Tibial artery (tissue), 4 donors: ENCODE measurements at regions not wholly inside any gene's neighbourhood (a gene's known extent, or its start where the extent isn't known, plus 50 kb on each side); places are given as distances from the start of the nearest gene placed in this dataset.

Experiments used
- DNase-seq, 2 donors: peaks; one replicate each; pipeline ENCODE4 v3.0.0-alpha.2; 2019
- H3K27ac ChIP-seq, 2 donors: fragments of 200-600 bp; sonication (generic) in 1 of 2; 1 replicate in 1 of 2; 2 replicates in 1 of 2; pipeline ENCODE4 v1.5.1; 2018 to 2019; ENCODE audit warnings: mild to moderate bottlenecking in 1 of 2
- H3K27me3 ChIP-seq, 2 donors: fragments of 200-600 bp; sonication (generic) in 1 of 2; one replicate each; pipeline versions ENCODE4 v1.5.1 to v1.6.0; 2016 to 2019
- H3K36me3 ChIP-seq, 3 donors: fragments of 200-600 bp; sonication (generic) in 2 of 3; one replicate each; pipeline ENCODE4 v1.5.1; 2016 to 2019; ENCODE audit warnings: mild to moderate bottlenecking in 2 of 3
- H3K4me1 ChIP-seq, 4 donors: fragments of 200-600 bp; sonication (generic) in 2 of 4; 1 replicate in 3 of 4; 2 replicates in 1 of 4; pipeline ENCODE4 v1.5.1; 2016 to 2019
- H3K4me3 ChIP-seq, 2 donors: fragments of 200-600 bp; sonication (generic) in 1 of 2; 1 replicate in 1 of 2; 2 replicates in 1 of 2; pipeline ENCODE4 v1.5.1; 2018 to 2019; ENCODE audit warnings: mild to moderate bottlenecking in 2 of 2
- H3K9me3 ChIP-seq, 3 donors: fragments of 200-600 bp; sonication (generic) in 1 of 3; one replicate each; pipeline ENCODE4 v1.5.1; 2016 to 2019
- intact Hi-C: fragments of 100-400 bp; cut with DNase I; formaldehyde crosslinking; loops from one replicate; pipeline ENCODE4 v1.15.0; 2023; ENCODE audit warnings: low total_unique reads
- TF ChIP-seq, protein P1 (sequence below), 2 experiments: fragments of 200-600 bp in 1 of 2; fragments of 450-650 bp in 1 of 2; IDR thresholded peaks; one replicate each; pipeline ENCODE4 v1.5.1; 2017 to 2019; ENCODE audit warnings: antibody characterized with exemption in 2 of 2, mild to moderate bottlenecking in 1 of 2, moderate library complexity in 1 of 2

DNA sequence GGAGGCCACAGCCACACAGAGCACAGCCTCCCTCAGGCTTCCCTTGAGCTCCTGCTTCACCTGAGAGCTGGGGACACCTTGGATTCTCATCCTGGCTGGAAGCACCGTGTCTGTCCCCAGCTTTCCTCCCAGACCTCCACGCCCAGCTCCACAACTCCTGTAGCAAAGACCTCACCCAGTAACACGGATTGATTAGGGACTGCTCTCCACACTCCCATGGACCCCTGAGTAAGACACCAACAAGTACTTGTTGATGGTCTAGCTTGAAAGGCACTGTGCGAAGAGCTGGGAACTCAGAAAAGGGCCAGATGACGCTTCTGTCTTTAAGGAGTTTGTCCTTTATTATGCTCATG lies 109.6 kb downstream of the DLL1 start:
- TF ChIP-seq, protein P1, sequence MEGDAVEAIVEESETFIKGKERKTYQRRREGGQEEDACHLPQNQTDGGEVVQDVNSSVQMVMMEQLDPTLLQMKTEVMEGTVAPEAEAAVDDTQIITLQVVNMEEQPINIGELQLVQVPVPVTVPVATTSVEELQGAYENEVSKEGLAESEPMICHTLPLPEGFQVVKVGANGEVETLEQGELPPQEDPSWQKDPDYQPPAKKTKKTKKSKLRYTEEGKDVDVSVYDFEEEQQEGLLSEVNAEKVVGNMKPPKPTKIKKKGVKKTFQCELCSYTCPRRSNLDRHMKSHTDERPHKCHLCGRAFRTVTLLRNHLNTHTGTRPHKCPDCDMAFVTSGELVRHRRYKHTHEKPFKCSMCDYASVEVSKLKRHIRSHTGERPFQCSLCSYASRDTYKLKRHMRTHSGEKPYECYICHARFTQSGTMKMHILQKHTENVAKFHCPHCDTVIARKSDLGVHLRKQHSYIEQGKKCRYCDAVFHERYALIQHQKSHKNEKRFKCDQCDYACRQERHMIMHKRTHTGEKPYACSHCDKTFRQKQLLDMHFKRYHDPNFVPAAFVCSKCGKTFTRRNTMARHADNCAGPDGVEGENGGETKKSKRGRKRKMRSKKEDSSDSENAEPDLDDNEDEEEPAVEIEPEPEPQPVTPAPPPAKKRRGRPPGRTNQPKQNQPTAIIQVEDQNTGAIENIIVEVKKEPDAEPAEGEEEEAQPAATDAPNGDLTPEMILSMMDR (IDR thresholded peaks at IDR 0.05): no peak

DNA sequence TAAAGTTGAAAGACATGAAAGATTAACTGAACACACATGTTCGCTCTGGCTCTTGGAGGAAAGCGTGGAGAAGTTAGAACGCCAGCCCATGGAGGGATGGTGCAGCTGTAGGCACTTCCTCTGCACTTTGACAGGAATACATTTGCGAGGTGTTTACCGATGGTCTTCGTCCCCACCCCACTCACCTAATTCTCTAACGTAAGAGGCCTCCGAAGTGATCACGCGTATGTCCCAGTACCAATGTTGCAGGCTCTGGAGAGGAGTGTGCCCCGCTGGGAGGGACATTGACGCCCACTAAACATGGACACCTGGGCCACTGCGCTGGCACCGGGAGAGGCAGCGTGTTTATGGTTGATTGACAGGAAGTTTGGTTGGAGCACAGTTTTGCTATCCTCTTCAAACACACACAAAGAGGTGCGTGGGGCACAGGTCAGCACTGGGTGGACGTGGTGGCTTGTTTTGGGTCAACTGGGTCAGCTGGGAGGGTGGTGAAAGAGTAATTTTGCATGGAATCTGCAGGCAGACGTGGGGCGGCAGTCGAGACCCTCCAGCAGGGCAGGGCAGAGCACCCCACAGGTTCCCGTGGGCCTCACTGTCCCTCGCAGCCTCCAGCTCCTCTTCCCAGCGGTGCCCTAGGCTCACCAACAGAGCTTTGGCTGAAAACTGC lies 110.1 kb downstream of the DLL1 start:
- TF ChIP-seq, protein P1 (IDR thresholded peaks at IDR 0.05): no peak
- H3K9me3 ChIP-seq: no peaks in the 10 kb centered on the region
- H3K36me3 ChIP-seq: no peaks in the 10 kb centered on the region
- H3K27me3 ChIP-seq: peaks cover 0 to 18% of the 10 kb centered on the region in 2 donors
- no peak overlapping the region for H3K4me3 ChIP-seq
- H3K4me1 ChIP-seq: no peaks in the 10 kb centered on the region
- peak in 1 of 2 donors; percentile 47 for DNase-seq
- intact Hi-C loops: no loop called here
- no peak overlapping the region for H3K27ac ChIP-seq

More for the DNA sequence above, 109.6 kb downstream of the DLL1 start:
- peaks cover 0 to 16% of the 10 kb centered on the region in 2 donors for H3K27me3 ChIP-seq
- peaks cover 0 to 3% (median 0%) of the 10 kb centered on the region in 4 donors for H3K4me1 ChIP-seq
- intact Hi-C loops: no loop called here
- H3K36me3 ChIP-seq: no peaks in the 10 kb centered on the region
- DNase-seq: no peak
- no peaks in the 10 kb centered on the region for H3K9me3 ChIP-seq
- H3K4me3 ChIP-seq: no peak overlapping the region
- H3K27ac ChIP-seq: no peak overlapping the region

GRCh38 chr6:170179616-170180324 lies 111.1 kb downstream of the DLL1 start:
- intact Hi-C loops: no loop called here
- Histone ChIP-seq H3K36me3 (no peaks in the 10 kb centered on the region), H3K9me3 (no peaks in the 10 kb centered on the region), H3K4me1 (no peaks in the 10 kb centered on the region), H3K27me3 (peaks cover 0 to 28% of the 10 kb centered on the region in 2 donors), H3K27ac (no peak overlapping the region), H3K4me3 (no peak overlapping the region)
- TF ChIP-seq, protein P1 (IDR thresholded peaks at IDR 0.05): no peak
- DNase-seq: no peak

DNA sequence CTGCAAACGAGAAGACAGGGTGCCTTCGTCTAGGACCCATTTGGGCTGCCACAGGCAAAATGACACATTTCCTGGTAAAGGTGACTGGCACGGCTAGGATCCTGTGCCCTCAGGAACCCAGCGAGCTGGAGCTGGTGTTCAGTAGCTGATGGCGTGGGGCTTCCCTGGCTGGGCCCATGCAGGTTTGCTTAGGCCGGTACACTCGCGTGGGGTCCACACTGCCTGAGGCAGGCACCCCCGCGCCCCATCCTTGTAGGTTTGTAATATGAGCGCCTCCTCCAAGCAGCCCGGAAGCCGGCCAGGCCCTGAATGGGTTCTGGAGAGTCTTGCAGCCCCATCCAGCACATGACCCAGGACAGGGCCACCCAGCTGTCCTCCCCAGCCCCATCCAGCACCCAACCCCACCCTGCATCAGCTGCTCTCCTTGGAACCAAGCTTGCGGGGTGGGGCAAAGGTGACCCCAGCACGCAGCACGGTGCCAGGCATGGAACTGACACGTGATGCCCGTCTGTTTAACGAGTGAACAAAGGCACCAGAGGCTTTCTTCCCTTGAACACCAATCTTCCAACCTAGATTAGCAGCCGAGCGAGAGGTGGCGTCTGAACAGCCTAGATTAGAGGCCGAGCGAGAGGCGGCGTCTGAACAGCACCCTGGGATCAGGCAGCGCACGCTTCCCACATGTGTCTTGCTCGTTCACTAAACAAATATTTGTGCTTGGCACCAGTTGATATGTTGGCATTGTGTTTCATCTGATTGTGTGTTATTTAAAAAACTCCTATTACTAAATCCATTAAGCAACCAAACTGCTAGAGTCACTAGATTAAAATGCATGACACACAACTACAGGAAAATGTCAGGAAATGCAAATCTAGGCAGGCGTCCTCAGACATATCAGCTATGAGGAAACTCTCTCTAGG lies 112.1 kb downstream of the DLL1 start:
- Histone ChIP-seq H3K27ac (no peak overlapping the region), H3K4me3 (no peak overlapping the region), H3K36me3 (no peaks in the 10 kb centered on the region), H3K4me1 (no peaks in the 10 kb centered on the region), H3K9me3 (no peaks in the 10 kb centered on the region), H3K27me3 (peaks cover 0 to 33% of the 10 kb centered on the region in 2 donors)
- TF ChIP-seq, protein P1 (IDR thresholded peaks at IDR 0.05): no peak
- intact Hi-C loops: no loop called here
- peak in 1 of 2 donors; percentile 45 for DNase-seq

DNA sequence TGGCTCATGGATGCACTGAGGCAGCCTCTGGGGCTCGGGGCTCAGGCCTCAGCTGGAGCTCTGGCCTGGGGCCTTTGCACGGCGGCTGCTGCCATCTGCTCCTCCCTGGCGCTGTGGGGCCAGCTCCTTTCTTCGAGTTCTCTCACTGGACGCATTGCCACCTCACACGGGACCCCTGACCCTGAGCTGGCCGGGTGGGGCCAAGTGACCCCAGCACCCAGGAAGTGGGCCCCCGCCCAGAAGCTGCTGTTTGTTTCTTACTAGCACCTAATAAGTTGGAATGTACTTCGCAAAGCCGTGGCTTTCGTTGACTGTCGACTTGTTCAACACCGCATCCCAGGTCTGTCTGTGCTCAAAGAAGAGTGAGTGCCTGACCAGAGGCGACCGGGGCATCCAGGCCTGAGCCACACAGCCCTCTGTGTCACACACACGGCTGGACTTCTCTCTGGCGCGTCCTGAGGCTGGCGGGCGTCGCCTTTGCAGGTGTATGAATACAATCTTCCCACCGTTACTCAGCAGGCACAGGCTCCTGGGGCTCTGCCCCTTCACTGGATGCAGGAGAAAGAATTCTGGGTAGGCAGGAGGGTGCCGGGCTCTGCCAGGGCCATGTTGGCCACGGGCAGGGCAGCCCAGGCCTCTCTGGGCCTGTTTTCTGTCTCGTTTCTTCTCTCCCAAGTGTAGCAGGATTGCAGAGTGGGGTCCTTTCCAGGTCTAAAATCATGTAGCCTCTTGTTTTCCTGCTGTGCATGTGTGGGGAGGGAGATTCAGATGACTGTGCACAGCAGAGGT lies 112.9 kb downstream of the DLL1 start:
- peaks cover 0 to 33% of the 10 kb centered on the region in 2 donors for H3K27me3 ChIP-seq
- H3K36me3 ChIP-seq: no peaks in the 10 kb centered on the region
- no peak overlapping the region for H3K4me3 ChIP-seq
- no peaks in the 10 kb centered on the region for H3K4me1 ChIP-seq
- no peak for DNase-seq
- TF ChIP-seq, protein P1 (IDR thresholded peaks at IDR 0.05): no peak
- intact Hi-C loops: no loop called here
- no peaks in the 10 kb centered on the region for H3K9me3 ChIP-seq
- no peak overlapping the region for H3K27ac ChIP-seq
